ENCODE measurements at regions not wholly inside any gene's neighbourhood (a gene's known extent, or its start where the extent isn't known, plus 50 kb on each side); places are given as distances from the start of the nearest gene placed in this dataset.

DNA sequence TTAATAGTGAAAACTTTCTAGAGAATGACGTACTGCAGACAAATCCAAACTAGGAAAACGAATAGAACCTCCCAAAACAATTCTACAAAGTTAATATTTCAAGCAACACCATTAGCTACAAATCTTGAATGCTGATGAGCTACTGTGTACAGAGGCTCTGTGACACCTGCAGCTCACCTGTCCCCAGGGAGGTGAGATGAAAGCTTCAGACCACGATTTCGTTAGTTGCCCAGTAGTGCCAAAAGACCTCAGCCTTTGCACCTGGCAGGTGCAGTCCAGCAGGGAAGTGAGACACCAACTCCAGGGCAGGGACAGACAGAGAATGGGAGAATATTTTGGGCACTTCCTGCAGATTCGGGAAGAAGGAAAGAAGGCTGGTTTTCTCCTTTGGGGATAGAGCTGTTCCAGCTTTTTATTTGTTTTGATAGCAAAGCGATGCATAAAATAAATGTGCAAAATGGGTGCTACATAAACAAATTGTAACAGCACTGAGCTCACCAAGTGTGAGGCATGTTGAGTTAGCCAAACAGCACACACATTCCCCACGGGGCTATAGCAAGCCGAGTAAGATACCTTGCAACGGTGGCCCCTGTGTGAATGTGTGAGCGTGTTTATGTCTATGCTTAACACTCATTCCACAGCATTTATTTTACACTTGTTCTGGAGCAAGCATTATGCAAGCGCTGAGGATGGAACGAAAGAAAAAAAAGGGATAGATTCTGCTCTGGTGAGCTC lies 1024.8 kb upstream of the AUTS2 start (continued):
- TF ChIP-seq REST (IDR thresholded peaks at IDR 0.05; ENCODE audit: unreplicated experiment) = no peak

DNA sequence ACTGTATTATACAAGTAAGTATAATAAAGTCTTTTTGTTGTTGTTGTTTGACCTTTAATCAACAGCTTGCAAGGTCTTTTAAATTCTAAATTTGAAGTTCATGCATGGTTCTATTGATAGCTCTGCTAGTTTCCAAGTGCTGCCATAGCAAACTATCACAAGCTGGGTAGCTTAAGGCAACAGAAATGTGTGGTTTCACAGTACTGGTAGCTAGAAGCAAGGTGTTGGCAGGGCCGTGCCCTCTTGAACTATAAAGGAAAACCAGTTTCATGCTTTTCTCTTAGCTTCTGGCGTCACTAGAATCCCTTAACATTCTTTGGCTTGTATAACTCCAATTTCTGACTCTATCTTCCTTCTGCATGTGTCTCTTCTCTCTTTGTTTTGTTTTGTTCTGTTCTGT lies 1021.9 kb upstream of the AUTS2 start:
- Histone ChIP-seq H3K79me2 (replicated peaks; ENCODE audit: insufficient read depth) (no peaks in the 10 kb centered on the region), H3K27me3 (ENCODE audit: insufficient read depth) (no peaks in the 10 kb centered on the region), H3K4me1 (ENCODE audit: insufficient read depth) (no peaks in the 10 kb centered on the region), H3K36me3 (ENCODE audit: insufficient read depth) (no peaks in the 10 kb centered on the region), H4K20me1 (replicated peaks; ENCODE audit: insufficient read depth) (no peaks in the 10 kb centered on the region), H3F3A (replicated peaks; ENCODE audit: low read depth) (no peaks in the 10 kb centered on the region), H3K4me3 (no peak overlapping the region), H2AFZ (no peak overlapping the region), H3K9me2 (ENCODE audit: insufficient read depth) (no peaks in the 10 kb centered on the region), H3K27ac (ENCODE audit: low read depth) (no peak overlapping the region), H3K4me2 (no peak overlapping the region)
- H3K4me3 Mint-ChIP-seq = no peak overlapping the region
- H3K27me3 Mint-ChIP-seq (ENCODE audit: insufficient read depth, low read depth, poor library complexity) = no peaks in the 10 kb centered on the region
- H3K4me1 Mint-ChIP-seq = no peaks in the 10 kb centered on the region
- ATAC-seq = no peak
- peaks cover 98% of the 10 kb centered on the region for H3K9me3 Mint-ChIP-seq
- DNase-seq (ENCODE audit: low spot score) = no peak
- peaks cover 30% of the 10 kb centered on the region for H3K36me3 Mint-ChIP-seq (ENCODE audit: low read depth)
- no peak overlapping the region for H3K27ac Mint-ChIP-seq
- no peak for TF ChIP-seq CTCF (conservative IDR thresholded peaks at IDR 0.05; ENCODE audit: low read depth in 2 of 2)
- TF ChIP-seq ZNF114 (CRISPR knock-in tag; IDR thresholded peaks at IDR 0.05) = no peak
- no peak for TF ChIP-seq NANOG (IDR thresholded peaks at IDR 0.05; ENCODE audit: borderline replicate concordance)
- no peak for TF ChIP-seq EZH2phosphoT487 (IDR thresholded peaks at IDR 0.05; ENCODE audit: unreplicated experiment)
- TF ChIP-seq, protein P1, sequence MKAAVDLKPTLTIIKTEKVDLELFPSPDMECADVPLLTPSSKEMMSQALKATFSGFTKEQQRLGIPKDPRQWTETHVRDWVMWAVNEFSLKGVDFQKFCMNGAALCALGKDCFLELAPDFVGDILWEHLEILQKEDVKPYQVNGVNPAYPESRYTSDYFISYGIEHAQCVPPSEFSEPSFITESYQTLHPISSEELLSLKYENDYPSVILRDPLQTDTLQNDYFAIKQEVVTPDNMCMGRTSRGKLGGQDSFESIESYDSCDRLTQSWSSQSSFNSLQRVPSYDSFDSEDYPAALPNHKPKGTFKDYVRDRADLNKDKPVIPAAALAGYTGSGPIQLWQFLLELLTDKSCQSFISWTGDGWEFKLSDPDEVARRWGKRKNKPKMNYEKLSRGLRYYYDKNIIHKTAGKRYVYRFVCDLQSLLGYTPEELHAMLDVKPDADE (IDR thresholded peaks at IDR 0.05) = no peak
- no peak for TF ChIP-seq REST (IDR thresholded peaks at IDR 0.05; ENCODE audit: unreplicated experiment)
- TF ChIP-seq STAT1 (IDR thresholded peaks at IDR 0.05; ENCODE audit: unreplicated experiment) = no peak
- TF ChIP-seq CREB1 (CRISPR knock-in tag; IDR thresholded peaks at IDR 0.05; ENCODE audit: low read depth) = no peak
- TF ChIP-seq EZH2 (IDR thresholded peaks at IDR 0.05; ENCODE audit: low read depth, unreplicated experiment) = no peak
- TF ChIP-seq POLR2AphosphoS5 (IDR thresholded peaks at IDR 0.05; ENCODE audit: low read depth) = no peak
- no peak for TF ChIP-seq JUNB (IDR thresholded peaks at IDR 0.05; ENCODE audit: unreplicated experiment)
- no peak for TF ChIP-seq ZNF331 (CRISPR knock-in tag; IDR thresholded peaks at IDR 0.05; ENCODE audit: low read depth)
